Trophoblast cell (in vitro differentiated cells and primary cell): ENCODE measurements at regions not wholly inside any gene's neighbourhood (a gene's known extent, or its start where the extent isn't known, plus 50 kb on each side); places are given as distances from the start of the nearest gene placed in this dataset.
"Not testable (repeated sequence)": the region's sequence is repeated elsewhere in the genome, so short reads cannot be mapped to it uniquely, and the experiment has no call there.

Source experiments
- DNase-seq, 2 donors: peaks; one replicate each; pipeline ENCODE4 v3.0.0-alpha.2; 2016
- H2AFZ ChIP-seq: 2 replicates; pipeline ENCODE4 v1.6.1; 2013; ENCODE audit warnings: low read length, moderate library complexity, mild to moderate bottlenecking; ENCODE audit not compliant: insufficient read depth, poor library complexity
- H2AK5ac ChIP-seq: 2 replicates; pipeline ENCODE4 v1.6.1; 2013; ENCODE audit warnings: mild to moderate bottlenecking, low read length
- H2BK120ac ChIP-seq: 2 replicates; pipeline ENCODE4 v1.6.1; 2013; ENCODE audit warnings: low read length, mild to moderate bottlenecking, moderate library complexity; ENCODE audit not compliant: insufficient read depth, poor library complexity
- H2BK12ac ChIP-seq: 2 replicates; pipeline ENCODE4 v1.6.1; 2013; ENCODE audit warnings: mild to moderate bottlenecking, low read length, moderate library complexity
- H2BK5ac ChIP-seq: 2 replicates; pipeline ENCODE4 v1.6.1; 2013; ENCODE audit warnings: low read length, low read depth, moderate library complexity, mild to moderate bottlenecking; ENCODE audit not compliant: poor library complexity
- H3K14ac ChIP-seq: 2 replicates; pipeline ENCODE4 v1.6.1; 2013; ENCODE audit warnings: mild to moderate bottlenecking, low read length
- H3K18ac ChIP-seq: 2 replicates; pipeline ENCODE4 v1.6.1; 2013; ENCODE audit warnings: mild to moderate bottlenecking, low read length
- H3K23ac ChIP-seq: 2 replicates; pipeline ENCODE4 v1.6.1; 2013; ENCODE audit warnings: low read length
- H3K27ac ChIP-seq: 2 replicates; pipeline ENCODE4 v1.5.1; 2013; ENCODE audit warnings: low read depth, mild to moderate bottlenecking, inconsistent platforms, low read length, moderate library complexity
- H3K27me3 ChIP-seq: 2 replicates; pipeline ENCODE4 v1.6.1; 2013; ENCODE audit warnings: inconsistent platforms, mild to moderate bottlenecking, low read length, moderate library complexity; ENCODE audit not compliant: insufficient read depth
- H3K36me3 ChIP-seq, 2 experiments: 1 replicate in 1 of 2; 2 replicates in 1 of 2; pipeline ENCODE4 v1.6.1; 2013; ENCODE audit warnings: low read length in 2 of 2, mild to moderate bottlenecking in 2 of 2, moderate library complexity in 1 of 2; ENCODE audit not compliant: insufficient read depth in 2 of 2, control insufficient read depth in 1 of 2
- H3K4ac ChIP-seq: 2 replicates; pipeline ENCODE4 v1.6.1; 2013; ENCODE audit warnings: low read depth, mild to moderate bottlenecking, low read length, moderate library complexity
- H3K4me1 ChIP-seq, 2 experiments: 1 replicate in 1 of 2; 2 replicates in 1 of 2; pipeline ENCODE4 v1.6.1; 2013; ENCODE audit warnings: low read length in 2 of 2, mild to moderate bottlenecking in 2 of 2, moderate library complexity in 1 of 2; ENCODE audit not compliant: insufficient read depth in 2 of 2, control insufficient read depth in 1 of 2
- H3K4me2 ChIP-seq: 2 replicates; pipeline ENCODE4 v1.6.1; 2013; ENCODE audit warnings: inconsistent platforms, mild to moderate bottlenecking, low read length, moderate library complexity
- H3K4me3 ChIP-seq: 2 replicates; pipeline ENCODE4 v1.5.1; 2013; ENCODE audit warnings: mild to moderate bottlenecking, low read depth, low read length, inconsistent platforms
- H3K79me1 ChIP-seq: one replicate; pipeline ENCODE4 v1.6.1; 2013; ENCODE audit warnings: low read length
- H3K79me2 ChIP-seq: 2 replicates; pipeline ENCODE4 v1.6.1; 2013; ENCODE audit warnings: low read length, mild to moderate bottlenecking; ENCODE audit not compliant: control insufficient read depth, insufficient read depth, poor library complexity
- H3K9ac ChIP-seq: 2 replicates; pipeline ENCODE4 v1.6.1; 2013; ENCODE audit warnings: mild to moderate bottlenecking, low read length
- H3K9me3 ChIP-seq: 2 replicates; pipeline ENCODE4 v1.6.1; 2013; ENCODE audit warnings: low read depth, mild to moderate bottlenecking, control low read depth, inconsistent platforms, low read length; ENCODE audit not compliant: insufficient read depth
- H4K12ac ChIP-seq: 2 replicates; pipeline ENCODE4 v1.6.1; 2013; ENCODE audit warnings: low read depth, mild to moderate bottlenecking, low read length, moderate library complexity
- H4K8ac ChIP-seq: 2 replicates; pipeline ENCODE4 v1.6.1; 2013; ENCODE audit warnings: low read depth, mild to moderate bottlenecking, low read length, moderate library complexity
- H4K91ac ChIP-seq: one replicate; pipeline ENCODE4 v1.6.1; 2013; ENCODE audit warnings: low read depth, mild to moderate bottlenecking, low read length, moderate library complexity
- WGBS: extraction: QIAGEN DNeasy Blood & Tissue Kit; methylation state at CpG from one replicate; pipeline ENCODE4 v1.1.7; 2013; ENCODE audit warnings: missing lambda C conversion rate; ENCODE audit not compliant: insufficient read length, insufficient coverage; ENCODE audit errors: extremely low coverage; 5-methylcytosine and 5-hydroxymethylcytosine counted together

- Histone ChIP-seq H2AK5ac (no peak overlapping the region), H3K9me3 (peaks cover 5% of the 10 kb centered on the region), H3K27me3 (no peaks in the 10 kb centered on the region), H3K79me1 (no peaks in the 10 kb centered on the region), H3K23ac (no peak overlapping the region), H3K14ac (no peak overlapping the region), H3K9ac (no peak overlapping the region), H3K36me3 (no peaks in the 10 kb centered on the region), H2BK12ac (no peak overlapping the region), H3K4me3 (no peak overlapping the region), H2BK120ac (no peak overlapping the region), H3K4me2 (no peak overlapping the region), H4K91ac (no peak overlapping the region), H3K4ac (no peak overlapping the region), H2BK5ac (no peak overlapping the region), H3K18ac (no peak overlapping the region), H4K8ac (no peak overlapping the region), H3K79me2 (no peaks in the 10 kb centered on the region), H3K4me1 (no peaks in the 10 kb centered on the region), H4K12ac (no peak overlapping the region), H3K27ac (no peak overlapping the region), H2AFZ (no peak overlapping the region)
- WGBS = no CpG with 5 or more reads among the region's 5 CpGs
- no peak for DNase-seq
Measured at GRCh38 chr6:168186438-168186837, 107.4 kb upstream of the FRMD1 start.

- not testable (repeated sequence) for H3K4me1 ChIP-seq, H2BK12ac ChIP-seq, H4K12ac ChIP-seq, H3K14ac ChIP-seq, H4K91ac ChIP-seq, H3K9me3 ChIP-seq, H4K8ac ChIP-seq, H3K9ac ChIP-seq, H2AK5ac ChIP-seq, DNase-seq, H3K4me3 ChIP-seq, H3K27me3 ChIP-seq, H3K79me2 ChIP-seq, H2BK5ac ChIP-seq, H3K4ac ChIP-seq, H3K4me2 ChIP-seq, H3K18ac ChIP-seq, H2AFZ ChIP-seq, H3K79me1 ChIP-seq, H2BK120ac ChIP-seq, H3K27ac ChIP-seq, H3K23ac ChIP-seq, H3K36me3 ChIP-seq
- WGBS = no CpG with 5 or more reads among the region's 1 CpG
Measured at GRCh38 chr6:168186018-168186417, 107.0 kb upstream of the FRMD1 start.

- no peak for DNase-seq
Measured at GRCh38 chr6:168184701-168185100, 105.7 kb upstream of the FRMD1 start.

GRCh38 chr6:168183613-168183970 is 104.6 kb upstream of the FRMD1 start:
- H2BK12ac ChIP-seq = no peak overlapping the region
- no peak overlapping the region for H3K4me2 ChIP-seq
- no peak overlapping the region for H3K14ac ChIP-seq
- no peak overlapping the region for H2BK5ac ChIP-seq
- no peak overlapping the region for H3K4ac ChIP-seq
- no peak overlapping the region for H3K4me3 ChIP-seq
- no peak overlapping the region for H3K18ac ChIP-seq
- no peak overlapping the region for H3K27ac ChIP-seq
- no peak for DNase-seq
- H3K27me3 ChIP-seq = no peaks in the 10 kb centered on the region
- H3K9ac ChIP-seq = no peak overlapping the region
- no peak overlapping the region for H2AK5ac ChIP-seq
- no peak overlapping the region for H4K12ac ChIP-seq
- peaks cover 3% of the 10 kb centered on the region for H3K9me3 ChIP-seq
- H4K8ac ChIP-seq = no peak overlapping the region
- no CpG with 5 or more reads among the region's 6 CpGs for WGBS
- no peak overlapping the region for H3K23ac ChIP-seq
- H2BK120ac ChIP-seq = no peak overlapping the region
- H3K4me1 ChIP-seq = no peaks in the 10 kb centered on the region
- no peak overlapping the region for H4K91ac ChIP-seq
- no peaks in the 10 kb centered on the region for H3K79me1 ChIP-seq
- H2AFZ ChIP-seq = no peak overlapping the region
- no peaks in the 10 kb centered on the region for H3K36me3 ChIP-seq
- no peaks in the 10 kb centered on the region for H3K79me2 ChIP-seq

More at GRCh38 chr6:168184701-168185100, 105.7 kb upstream of the FRMD1 start:
- Histone ChIP-seq H3K27me3 (no peaks in the 10 kb centered on the region), H2BK12ac (no peak overlapping the region), H2BK120ac (no peak overlapping the region), H3K14ac (no peak overlapping the region), H3K4me2 (no peak overlapping the region), H3K36me3 (no peaks in the 10 kb centered on the region), H3K79me2 (no peaks in the 10 kb centered on the region), H2AFZ (no peak overlapping the region), H3K9ac (no peak overlapping the region), H2AK5ac (no peak overlapping the region), H3K23ac (no peak overlapping the region), H3K4me3 (no peak overlapping the region), H4K12ac (no peak overlapping the region), H2BK5ac (no peak overlapping the region), H3K27ac (no peak overlapping the region), H3K79me1 (no peaks in the 10 kb centered on the region), H3K9me3 (peaks cover 5% of the 10 kb centered on the region), H4K91ac (no peak overlapping the region), H3K18ac (no peak overlapping the region), H3K4me1 (no peaks in the 10 kb centered on the region), H3K4ac (no peak overlapping the region), H4K8ac (no peak overlapping the region)
- no CpG with 5 or more reads among the region's 5 CpGs for WGBS
